Hepatocyte (in vitro differentiated cells): ENCODE measurements at regions not wholly inside any gene's neighbourhood (a gene's known extent, or its start where the extent isn't known, plus 50 kb on each side); places are given as distances from the start of the nearest gene placed in this dataset.

ENCODE experiments used
- CTCF ChIP-seq: fragments of 200-600 bp; sonication (generic); IDR thresholded peaks from 2 replicates; pipeline ENCODE4 v1.5.1; 2016; ENCODE audit warnings: antibody characterized with exemption, mild to moderate bottlenecking; ENCODE audit not compliant: poor library complexity
- EZH2 ChIP-seq: fragments of 200-600 bp; sonication (generic); IDR thresholded peaks from 2 replicates; pipeline ENCODE4 v1.6.1; 2016; ENCODE audit warnings: antibody characterized with exemption, mild to moderate bottlenecking, borderline replicate concordance
- EZH2phosphoT487 ChIP-seq: fragments of 200-600 bp; sonication (generic); IDR thresholded peaks from one replicate; pipeline ENCODE4 v1.6.1; 2018; ENCODE audit warnings: antibody characterized with exemption, mild to moderate bottlenecking, low read depth, moderate library complexity; ENCODE audit not compliant: unreplicated experiment, severe bottlenecking

GRCh38 chr2:8312861-8313830, 368.7 kb upstream of the ID2 start:
- no peak for TF ChIP-seq CTCF
- TF ChIP-seq EZH2phosphoT487, result no peak
- TF ChIP-seq EZH2, result no peak
